Epithelial cell of esophagus (primary cell): ENCODE measurements at regions not wholly inside any gene's neighbourhood (a gene's known extent, or its start where the extent isn't known, plus 50 kb on each side); places are given as distances from the start of the nearest gene placed in this dataset.

Experiments used
- DNase-seq: peaks from one replicate; pipeline ENCODE4 v3.0.0; 2010; ENCODE audit warnings: low read depth
- H3K4me3 ChIP-seq: 2 replicates; pipeline ENCODE4 v1.5.1; 2011; ENCODE audit warnings: mild to moderate bottlenecking, low read length, control low read depth
- TF ChIP-seq, protein P1 (sequence below): IDR thresholded peaks from 2 replicates; pipeline ENCODE4 v1.5.1; 2011; ENCODE audit warnings: low read depth, mild to moderate bottlenecking, low read length, control low read depth, inconsistent platforms; ENCODE audit not compliant: insufficient read depth; ENCODE audit errors: missing control alignments

DNA sequence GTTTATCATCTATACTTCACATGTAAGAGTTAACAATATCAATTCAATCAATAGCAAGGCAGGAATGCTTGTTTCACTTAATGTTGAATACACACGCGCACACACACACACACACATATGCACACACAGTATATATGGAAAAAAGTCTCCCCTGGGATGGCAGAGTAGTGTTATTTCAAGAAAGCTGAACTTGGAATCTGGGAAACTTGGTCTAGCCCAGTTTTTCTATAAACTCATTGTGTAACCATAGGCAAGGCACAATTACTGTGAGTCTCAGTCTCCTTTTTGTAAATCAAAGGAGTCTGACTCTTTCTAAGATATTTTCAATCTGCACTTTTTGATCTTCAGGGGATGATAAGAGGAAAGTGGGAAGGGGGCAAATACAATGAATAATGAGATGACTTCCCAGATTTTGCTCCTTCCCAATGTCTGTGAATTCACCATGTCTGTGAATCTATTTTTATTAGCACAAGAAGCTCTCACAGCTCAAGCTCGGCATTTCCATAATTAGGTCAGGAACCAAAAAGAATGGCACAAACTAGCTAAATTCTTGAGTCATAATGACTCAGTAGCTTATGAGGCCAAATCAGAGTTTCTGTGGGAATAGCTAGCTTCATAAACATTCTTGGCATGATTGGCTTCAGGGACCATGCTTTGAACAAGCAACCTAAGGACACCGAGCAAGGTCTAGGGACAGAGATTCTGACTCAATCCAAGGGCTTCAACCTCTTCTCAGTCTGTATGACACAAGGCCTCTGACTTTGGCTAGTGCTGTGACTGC, 227.4 kb upstream of the DCBLD2 start:
- H3K4me3 ChIP-seq = no peak overlapping the region
- TF ChIP-seq, protein P1, sequence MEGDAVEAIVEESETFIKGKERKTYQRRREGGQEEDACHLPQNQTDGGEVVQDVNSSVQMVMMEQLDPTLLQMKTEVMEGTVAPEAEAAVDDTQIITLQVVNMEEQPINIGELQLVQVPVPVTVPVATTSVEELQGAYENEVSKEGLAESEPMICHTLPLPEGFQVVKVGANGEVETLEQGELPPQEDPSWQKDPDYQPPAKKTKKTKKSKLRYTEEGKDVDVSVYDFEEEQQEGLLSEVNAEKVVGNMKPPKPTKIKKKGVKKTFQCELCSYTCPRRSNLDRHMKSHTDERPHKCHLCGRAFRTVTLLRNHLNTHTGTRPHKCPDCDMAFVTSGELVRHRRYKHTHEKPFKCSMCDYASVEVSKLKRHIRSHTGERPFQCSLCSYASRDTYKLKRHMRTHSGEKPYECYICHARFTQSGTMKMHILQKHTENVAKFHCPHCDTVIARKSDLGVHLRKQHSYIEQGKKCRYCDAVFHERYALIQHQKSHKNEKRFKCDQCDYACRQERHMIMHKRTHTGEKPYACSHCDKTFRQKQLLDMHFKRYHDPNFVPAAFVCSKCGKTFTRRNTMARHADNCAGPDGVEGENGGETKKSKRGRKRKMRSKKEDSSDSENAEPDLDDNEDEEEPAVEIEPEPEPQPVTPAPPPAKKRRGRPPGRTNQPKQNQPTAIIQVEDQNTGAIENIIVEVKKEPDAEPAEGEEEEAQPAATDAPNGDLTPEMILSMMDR = no peak
- peak; percentile 90 for DNase-seq

DNA sequence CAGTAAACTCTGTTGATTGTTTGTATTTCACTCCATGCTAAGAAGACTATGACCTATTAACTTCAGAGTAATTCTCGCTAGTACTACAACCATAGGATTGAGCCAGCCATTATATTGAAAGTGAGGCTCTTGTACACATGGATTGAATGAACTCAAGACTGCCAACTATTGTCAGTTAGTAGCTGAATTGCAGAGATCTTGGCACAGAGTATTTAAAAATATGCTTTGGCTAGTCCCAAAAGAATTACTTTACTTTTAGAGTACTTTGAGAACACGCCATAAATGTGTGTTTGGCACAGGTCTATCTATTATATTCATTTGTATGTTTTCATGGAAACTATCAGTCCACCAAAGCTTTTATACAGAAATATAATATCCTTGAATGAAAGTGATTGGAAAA, 226.7 kb upstream of the DCBLD2 start:
- TF ChIP-seq, protein P1 = no peak
- H3K4me3 ChIP-seq = no peak overlapping the region
- no peak for DNase-seq

GRCh38 chr3:99126316-99126715, 224.8 kb upstream of the DCBLD2 start:
- TF ChIP-seq, protein P1 = no peak
- H3K4me3 ChIP-seq = no peak overlapping the region
- DNase-seq = no peak

DNA sequence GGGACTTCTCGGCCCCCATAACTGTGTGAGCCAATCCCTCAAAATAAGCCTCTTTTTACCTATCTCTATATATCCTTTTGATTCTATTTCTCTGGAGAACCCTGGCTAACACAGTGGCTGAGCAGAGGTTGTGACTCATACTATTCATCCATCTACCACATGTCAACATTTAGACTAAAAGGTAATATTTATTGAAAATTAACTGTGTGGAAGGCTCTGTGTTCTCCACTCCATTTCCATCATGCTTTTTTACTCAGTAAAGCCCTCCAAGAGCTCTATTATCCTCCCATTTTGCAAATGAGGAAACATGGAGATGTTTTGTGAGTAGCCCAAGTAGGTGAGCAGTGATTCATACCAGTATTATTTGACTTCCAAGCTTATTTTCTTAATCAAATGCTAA, 217.9 kb upstream of the DCBLD2 start:
- TF ChIP-seq, protein P1 = no peak
- DNase-seq = peak; percentile 6
- no peak overlapping the region for H3K4me3 ChIP-seq

DNA sequence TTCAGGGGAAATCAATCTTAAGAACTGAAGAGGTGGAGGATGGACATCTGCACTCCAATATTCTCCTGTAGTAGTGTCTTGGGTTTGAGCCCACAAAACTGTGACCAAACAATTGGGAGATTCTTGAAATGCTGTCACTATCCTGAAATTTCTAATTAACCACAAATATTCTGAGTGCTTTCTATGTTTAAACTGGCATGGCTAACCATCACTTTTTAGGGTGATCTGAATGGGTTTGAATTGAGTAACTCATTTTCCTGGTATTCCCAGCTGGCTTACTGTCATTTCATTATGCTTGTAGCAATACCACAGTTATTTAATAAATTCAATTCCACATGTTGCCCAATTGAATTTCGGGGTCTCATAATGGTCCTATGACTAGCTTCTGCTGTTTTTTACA, 216.9 kb upstream of the DCBLD2 start:
- TF ChIP-seq, protein P1 = no peak
- H3K4me3 ChIP-seq = no peak overlapping the region
- no peak for DNase-seq

DNA sequence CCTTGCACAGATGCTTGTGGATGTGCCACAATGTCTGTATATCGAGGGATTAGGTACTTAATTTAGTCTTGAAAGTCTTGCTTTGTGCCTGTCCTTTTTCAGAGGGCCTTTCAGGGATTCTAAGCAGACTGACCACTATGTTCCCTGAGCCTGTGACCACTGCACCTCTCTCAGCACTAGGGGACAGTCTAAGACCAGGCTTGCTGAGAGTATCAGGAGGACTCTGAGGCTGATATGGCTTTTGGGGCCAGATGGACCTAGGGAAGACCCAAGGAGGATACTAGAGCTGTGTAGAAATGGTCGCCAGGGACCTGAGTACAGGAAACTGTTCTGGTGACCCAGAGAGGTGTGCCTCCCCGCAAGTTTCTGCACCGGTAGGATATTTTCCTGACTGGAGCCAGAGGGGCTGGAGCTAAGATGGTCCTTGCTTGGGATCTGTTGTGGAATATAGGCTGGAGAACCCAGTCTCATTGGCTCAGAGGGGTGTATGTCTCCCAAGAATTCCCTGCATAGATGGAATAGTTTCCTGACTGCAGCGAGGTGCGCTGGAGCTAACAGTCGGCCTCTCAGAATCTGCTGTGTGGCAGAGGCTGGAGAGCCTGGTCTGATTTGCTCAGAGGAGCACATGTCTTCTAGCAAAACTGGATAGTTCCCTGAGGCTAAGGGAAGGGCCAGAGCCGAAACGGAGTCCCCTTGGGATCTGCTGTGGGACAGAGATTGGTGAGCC, 213.2 kb upstream of the DCBLD2 start:
- peak; percentile 61 for DNase-seq
- TF ChIP-seq, protein P1 = peak; percentile 88
- H3K4me3 ChIP-seq = no peak overlapping the region

DNA sequence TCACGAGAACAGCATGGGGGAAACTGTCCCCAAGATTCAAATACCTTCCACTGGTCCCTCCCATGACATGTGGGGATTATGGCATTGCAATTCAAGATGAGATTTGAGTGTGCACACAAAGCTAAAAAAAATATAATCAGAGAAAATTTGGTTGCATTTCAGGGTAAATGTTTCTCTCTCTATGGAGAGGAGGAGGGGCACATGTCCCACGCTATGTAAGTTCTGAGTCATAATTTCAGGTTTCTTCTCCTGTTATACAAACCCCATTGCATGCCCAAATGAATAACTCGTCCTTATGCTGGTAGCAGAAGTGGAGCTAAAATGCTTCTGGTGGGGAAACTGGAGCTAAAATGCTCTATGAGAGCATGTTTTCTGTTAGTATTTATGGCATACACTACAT, 209.7 kb upstream of the DCBLD2 start:
- no peak overlapping the region for H3K4me3 ChIP-seq
- TF ChIP-seq, protein P1 = no peak
- DNase-seq = peak; percentile 51
